ENCODE measurements at regions not wholly inside any gene's neighbourhood (a gene's known extent, or its start where the extent isn't known, plus 50 kb on each side); places are given as distances from the start of the nearest gene placed in this dataset.
"Not testable (repeated sequence)": the region's sequence is repeated elsewhere in the genome, so short reads cannot be mapped to it uniquely, and the experiment has no call there.

DNA sequence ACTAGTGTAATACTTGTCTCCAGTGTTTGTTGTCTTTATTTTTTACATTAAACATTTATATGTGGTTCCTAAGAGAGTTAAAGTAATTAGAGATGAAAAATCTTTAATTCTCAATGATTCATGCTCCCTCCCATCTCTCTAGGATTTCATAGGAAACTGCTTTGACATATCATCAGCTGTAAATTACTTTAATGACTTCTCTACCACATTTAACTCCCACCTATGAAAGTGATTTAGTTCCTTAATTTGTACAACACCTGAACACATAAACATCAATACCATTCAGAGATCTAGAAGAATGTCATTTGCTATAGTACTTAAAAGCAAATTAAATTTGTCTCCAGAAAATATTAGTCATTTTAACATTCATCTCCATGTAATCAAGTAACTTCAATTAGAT, 524.2 kb upstream of the CHAC2 start:
- DNase-seq: no peak

DNA sequence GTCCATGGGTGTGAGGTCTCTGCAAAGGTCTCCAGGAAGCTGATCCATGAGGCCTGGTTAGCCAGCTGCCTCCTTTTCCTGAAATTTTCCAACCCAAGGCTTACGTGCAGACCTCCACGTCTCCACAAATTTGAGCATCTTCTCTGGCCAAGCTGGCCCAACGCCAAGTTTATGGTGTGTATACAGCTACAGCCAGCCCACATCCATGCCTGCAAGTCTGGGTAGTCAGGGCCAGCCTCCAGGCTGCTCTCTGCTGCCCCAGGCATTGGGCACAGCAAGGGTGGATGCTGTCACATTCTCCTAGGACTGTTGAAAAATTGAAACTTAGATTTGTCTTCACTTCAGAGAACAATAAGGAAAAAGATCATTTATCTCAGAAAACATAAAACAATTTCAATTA, 525.5 kb upstream of the CHAC2 start:
- no peak for DNase-seq

DNA sequence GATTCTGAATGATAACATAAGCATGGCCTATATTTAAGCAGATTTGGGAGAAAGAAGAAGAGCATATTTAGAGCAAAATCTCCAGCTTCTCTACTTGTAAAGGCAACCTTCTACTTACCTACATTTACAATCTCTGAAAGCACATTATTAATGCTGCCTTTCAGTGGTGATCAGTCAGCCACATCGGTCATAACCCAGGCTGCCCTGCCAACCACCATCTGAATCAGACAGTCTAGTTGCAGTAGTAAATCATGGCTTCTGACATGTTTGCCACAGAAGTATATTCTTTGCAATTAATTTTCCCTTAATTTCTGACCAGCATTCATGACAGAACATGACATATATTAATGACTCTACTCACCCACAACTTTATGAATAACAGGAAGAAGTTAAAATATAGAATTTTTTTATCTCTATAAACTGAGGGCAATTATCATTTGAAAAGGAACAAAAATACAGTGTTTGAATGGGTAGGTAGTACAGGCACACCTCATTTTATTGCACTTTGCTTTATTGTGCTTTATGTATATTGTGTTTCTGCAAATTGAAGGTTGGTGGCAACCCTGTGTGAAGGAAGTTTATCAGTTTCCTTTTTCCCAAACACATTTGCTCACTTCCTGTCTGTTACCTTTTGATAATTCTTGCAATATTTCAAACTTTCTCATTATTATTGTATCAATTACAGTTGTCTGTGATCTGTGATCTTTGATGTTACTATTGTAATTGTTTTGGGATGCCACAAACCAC, 531.6 kb upstream of the CHAC2 start:
- no peak for DNase-seq

DNA sequence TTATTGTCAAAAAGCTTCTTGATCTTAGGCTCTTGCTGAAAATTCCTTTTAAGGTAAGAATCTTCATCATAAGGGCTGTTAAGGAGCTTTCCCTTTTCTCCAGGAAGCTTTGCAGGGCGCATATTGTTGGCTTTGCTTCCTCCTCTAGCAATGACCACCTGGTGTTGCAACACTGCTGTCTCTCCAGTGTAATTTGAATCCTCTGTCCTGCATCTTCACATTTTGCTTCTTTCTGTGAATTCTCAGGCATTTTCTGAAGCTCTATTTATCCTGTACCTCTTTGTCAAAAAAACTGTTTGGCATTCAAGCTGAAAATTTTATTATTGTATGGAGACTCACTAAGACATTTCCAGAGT, 533.1 kb upstream of the CHAC2 start:
- no peak for DNase-seq

DNA sequence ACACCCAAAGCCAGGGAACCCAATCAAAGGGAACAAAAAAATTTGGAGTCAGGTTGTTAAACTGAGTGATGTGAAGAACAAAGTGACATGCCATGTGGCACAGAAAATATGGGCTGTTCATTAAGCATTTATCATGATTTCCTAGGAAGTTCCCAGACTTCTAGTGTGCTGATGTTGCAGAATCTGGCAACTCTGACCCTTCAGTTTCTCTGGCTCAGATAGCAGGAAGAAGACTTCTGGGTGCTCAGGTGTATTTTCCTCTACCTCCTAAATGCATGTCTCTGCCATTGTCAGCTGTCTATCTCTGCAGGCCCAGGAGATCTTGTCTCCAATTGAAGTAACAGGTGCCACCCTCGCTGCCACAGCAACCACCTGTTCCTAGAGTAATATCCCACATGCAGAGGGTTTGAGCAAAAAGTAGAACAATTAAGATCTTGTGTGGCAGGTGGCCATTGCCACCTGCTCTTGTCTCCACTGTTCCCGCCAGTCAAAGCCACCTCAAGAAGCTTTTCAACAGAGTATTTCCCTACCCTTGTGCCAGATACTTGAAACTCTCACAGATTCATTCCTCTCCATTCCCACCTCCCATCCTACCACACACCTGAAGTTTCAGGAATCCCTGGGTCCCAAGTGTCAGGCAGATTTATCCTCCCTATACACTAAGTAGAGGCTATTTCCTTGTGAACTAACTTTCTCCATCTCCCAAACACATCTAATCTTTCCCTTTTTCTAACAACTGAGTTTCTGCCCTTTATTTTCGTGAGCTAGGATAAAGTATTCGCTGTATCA, 533.7 kb upstream of the CHAC2 start:
- no peak for DNase-seq

DNA sequence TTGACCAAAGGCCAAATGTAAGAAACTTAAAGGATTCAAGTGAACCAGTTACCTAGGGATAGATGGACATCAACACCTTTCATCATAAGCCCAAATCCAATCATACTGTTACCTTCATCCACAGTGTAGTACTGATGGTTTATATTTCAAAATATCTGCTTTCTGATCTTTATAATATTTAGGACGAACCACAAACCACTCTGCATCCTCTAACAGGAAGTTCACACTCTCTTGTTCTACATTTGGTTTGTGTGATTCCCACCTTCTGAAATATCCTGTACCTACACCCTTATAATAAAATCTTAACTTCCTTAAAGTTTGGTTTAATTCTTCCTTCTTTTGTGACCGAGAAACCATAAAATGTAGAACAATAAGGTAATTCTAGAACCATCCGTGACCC, 535.7 kb upstream of the CHAC2 start:
- DNase-seq: no peak

DNA sequence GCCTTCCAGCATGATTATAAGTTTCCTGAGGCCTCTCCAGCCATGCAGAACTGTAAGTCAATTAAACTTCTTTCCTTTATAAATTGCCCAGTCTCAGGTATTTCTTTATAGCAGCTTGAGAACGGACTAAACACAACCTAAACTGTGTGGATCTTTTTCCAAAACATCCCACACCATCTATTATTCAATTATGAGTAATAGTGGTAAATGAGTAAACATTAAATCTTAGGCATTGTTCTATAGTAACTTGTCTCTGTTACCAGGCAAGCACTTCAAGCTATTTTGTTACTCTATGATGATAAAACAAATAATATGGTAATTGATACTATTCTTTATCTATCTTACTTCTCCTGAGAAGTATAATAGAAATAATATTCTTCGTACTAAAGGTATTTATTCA, 536.9 kb upstream of the CHAC2 start:
- no peak for DNase-seq

DNA sequence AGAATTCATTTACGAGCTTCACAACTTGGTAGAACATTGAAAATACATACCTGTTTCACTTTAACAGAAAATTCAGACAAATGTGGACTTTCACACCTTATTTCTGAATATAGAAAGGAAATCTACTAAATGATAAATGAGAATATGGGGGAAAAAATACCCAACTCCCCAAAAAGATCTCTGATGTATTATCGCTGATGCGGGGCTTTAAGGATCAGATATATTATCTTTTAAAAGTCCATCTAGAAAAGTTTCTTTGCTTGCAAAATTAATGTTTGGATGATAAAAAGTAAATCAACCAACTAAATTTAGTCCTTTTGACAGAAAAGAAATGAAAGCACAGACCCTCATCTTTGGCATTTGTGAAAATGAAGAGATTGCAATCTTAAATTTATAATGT, 540.1 kb upstream of the CHAC2 start:
- no peak for DNase-seq

DNA sequence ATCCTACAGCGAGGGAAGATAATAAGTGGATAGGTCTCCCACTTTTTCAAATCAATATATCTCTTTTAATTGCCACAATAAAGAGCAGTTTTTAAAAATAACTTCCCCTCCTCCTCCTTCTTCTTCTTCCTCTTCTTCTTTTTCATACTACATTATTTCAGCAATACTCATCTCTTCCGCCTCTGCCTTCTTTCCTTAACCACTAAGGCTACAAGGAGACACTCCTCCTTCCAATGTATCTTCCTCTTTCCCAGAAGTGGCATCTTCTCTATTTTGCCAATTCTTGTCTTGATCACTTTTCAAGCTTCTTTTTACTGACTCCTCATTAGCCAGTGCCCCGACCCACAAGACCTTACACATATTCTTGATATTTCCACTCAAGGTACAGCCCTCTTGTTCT, 546.6 kb upstream of the CHAC2 start:
- DNase-seq: no peak

DNA sequence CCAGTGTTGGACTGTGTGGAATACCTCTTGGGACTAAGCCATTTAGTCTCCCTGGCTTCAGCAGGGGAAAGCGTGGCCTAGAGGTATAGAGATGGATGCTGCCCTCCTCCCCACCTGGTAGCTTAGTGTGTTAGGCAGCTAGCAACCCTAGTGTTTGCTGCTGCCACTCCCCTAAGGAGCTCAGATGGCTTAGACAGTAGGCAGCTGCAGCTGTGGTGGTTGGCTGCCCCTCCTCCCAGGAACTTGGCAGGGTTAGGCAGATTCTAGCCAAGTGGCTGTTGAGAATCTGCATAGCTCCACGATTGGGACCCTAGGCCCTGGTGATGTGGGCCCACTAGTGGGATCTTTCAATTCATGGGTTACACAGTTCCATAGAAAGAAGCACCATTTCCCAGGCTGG, 550.4 kb upstream of the CHAC2 start:
- no peak for DNase-seq

DNA sequence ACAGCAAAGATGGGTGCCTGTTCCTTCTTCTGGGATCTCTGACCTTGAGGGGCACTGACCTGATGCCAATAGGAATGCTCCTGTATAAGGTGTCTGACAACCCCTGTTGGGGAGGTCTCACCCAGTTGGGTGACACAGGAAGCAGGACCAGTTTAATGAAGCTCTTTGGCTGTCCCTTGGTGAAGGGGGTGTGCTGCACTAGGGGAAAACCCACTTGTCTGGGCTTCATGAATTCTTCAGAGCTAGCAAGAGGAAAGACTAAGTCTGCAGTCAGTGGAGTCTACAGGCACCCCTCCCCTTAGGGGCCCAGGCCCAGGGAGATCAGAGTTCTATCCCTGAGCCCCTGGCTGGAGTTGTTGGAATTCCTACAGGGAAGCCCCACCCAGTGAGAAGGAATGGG, 550.8 kb upstream of the CHAC2 start:
- no peak for DNase-seq

DNA sequence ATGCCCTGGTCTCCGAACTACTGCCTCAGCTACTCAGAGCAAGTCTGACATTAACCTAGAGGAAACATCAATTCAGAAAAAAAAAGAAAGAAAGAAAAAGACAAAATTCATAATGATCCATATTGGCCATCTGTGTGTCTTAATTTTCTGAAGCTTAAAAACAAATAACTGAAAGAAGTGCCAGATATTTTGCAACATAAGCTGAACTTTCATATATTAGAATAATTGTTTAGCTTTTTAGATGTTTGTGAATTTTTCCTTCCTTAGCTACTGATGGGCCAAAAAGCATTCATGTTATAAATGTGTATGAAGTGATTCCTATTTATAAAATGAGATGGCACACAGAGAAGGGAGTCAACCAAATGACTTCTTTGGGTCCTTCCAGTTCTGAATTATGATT, 555.0 kb upstream of the CHAC2 start:
- no peak for DNase-seq

DNA sequence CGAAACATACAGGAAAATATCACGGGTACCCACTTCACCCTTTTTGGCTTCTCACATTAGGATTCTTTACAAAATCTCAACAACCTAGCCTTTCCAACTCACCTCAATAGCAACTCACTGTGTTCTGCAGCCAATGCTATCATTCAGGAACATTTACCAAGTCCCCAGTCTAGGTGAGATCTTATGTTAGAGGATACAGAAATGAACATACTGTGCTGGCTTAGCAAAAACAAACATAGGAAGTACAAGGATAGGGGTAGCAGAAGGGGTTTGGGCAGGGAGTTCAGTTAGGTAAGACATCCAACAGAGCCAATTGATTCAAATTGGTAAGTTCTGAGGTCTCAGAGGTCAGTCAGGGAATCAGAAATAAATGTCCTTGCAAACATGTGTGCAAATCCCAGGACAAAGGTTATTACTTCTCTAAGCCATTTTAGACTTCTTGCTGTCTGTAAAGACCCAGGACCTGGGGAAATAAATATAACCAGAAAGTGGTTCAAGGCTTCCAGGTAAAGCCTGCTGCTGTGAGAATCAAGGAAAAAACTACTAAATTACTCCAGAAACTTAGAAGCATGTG, 556.3 kb upstream of the CHAC2 start:
- no peak for DNase-seq

DNA sequence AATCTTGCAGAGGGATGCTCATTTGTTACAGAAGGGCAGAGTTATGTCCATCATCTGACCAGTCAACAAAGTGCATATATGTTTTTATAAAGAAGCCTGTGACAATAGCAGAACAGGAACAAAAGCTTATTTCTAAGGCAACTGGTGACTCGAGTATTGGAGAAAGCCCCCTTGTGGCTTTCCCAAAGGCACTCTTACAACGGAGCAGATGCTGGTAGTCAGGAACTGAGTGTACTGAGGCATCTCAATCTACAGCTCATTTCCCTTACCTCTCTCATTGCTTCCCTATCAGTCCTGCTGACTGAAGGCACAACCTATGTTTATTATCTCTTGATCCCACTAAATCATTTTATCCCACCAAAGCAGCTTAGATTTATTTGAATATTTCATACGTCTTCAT, 557.1 kb upstream of the CHAC2 start:
- no peak for DNase-seq

DNA sequence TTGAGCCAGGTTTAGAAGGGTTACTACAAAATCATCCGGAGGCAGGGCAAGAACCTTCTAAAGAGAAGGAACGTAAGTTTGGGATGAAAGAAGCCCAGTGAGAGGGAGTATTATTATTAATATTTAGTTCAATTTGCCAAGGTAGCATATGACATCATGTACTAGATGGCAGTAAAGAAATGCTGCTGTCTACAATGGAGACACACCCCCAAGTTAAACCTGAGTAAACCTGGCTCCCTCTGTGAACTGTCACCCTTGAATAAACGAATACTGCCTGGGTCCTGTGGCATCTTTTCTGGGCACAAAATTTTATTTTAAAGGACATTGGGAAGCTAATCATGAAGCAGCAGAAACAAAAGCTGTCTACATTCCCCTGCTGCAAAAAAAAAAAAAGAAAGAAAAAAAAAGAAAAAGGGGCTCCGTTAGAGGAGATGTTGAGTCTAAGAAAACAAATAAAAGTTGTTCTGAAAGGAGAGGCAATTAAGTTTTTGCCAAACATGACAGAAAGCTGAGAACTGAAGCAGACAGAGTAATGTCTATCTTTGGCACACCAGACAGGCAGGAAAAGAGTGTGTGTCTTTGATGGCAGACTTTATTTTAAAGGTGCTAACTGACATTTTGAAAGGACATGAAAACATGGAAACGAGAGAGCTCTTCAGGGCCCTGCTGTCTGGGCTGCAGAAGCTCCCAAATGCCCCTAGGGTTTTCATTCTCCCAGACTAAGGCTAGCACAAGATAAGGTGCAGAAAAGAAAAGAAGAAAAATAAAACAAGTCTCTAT, 557.7 kb upstream of the CHAC2 start:
- DNase-seq: no peak

DNA sequence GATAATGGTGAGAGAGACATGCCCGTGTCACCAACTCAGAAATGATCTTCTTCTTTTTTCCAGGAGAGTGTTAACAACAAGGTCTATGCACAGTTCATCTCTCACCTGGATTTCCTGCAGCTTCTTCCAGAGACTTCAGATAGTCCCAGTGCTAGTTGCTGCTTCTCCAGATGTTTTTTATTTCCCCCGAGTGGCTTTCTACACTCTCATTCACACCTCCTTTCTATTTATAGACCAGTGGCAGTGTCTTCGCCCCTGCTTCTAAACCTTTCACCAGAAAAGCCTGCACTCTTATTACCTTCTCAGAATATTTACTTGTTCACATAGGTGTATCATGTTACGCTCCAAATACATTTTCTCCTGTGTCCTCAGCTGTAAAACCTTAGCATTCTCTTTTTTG, 558.8 kb upstream of the CHAC2 start:
- no peak for DNase-seq

DNA sequence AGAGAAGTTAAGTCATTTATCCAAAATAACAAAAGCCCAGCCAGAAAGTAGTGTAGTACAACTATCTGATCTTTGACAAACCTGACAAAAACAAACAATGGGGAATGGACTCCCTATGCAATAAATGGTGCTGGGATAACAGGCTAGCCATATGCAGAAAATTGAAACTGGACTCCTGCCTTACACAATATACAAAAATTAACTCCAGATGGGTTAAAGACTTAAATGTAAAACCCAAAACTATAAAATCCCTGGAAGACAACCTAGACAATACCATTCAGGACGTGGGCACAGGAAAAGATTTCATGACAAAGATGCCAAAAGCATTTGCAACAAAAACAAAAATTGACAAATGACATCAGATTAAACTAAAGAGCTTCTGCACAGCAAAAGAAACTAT, 561.4 kb upstream of the CHAC2 start:
- not testable (repeated sequence) for DNase-seq

DNA sequence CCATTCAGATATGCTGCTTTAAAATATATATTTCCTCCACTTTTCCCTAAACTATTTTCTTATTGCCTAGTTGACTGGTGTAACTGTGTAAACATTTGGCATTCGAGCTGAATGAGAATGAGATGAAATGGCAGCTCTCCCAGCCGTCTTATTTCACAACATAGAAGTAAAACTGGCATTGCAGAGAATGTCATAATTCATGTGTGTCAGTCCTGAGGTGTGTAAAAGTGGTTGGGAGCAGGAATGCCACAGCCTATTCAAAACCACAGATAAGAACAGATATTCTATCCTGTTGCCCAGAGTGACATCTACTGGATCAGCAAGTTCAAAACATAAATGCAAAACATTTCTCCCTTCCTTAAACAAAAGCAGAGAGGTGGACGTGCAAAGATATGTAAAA, 565.5 kb upstream of the CHAC2 start:
- DNase-seq: no peak

DNA sequence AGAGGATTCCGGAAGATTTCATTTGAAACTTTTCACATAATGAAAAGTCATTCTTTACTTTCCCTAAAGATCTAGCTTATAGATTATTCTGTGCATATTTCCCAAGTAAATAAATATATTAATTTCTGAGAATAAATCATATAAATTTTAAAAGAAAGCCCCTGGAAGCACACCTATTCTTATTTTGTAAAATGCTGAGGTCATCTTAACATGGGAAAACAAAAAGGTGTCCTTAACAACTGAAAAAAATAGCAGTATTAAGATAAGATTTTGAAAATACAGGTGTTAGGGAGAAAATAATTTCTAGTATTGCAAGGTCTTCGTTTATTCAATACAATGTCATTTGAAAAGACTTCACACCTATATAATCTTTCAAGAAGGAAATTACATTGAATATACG, 567.5 kb upstream of the CHAC2 start:
- DNase-seq: no peak

DNA sequence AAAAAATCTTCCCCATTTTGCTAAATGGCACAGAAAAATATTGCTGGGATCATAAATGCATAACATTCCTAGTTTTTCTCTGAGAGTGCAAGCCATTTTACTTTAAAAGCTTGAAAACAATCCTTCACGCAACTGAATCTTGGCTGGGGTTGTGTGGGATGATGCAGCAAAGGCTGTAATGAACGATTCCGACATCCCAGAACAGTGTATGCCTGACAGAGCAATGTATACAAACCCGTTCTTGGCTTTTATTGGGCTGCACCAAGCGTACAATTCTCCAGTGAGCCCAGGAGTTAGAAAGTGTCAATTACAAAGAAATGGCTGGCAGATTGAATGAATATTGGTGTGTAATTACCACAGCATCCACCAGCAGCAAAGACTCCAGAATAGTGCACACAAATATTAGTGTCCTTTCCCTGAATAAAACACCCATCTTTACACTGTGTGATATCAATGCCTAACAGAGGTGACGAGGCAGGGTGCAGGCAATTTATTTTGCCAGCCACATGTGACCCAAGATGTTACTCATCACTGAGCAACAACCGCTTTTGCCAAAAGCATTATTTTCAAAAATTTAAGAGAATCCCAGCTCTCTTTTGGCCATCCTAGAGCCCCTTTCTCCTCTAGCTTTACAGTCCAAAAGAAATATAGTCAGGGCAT, 578.6 kb upstream of the CHAC2 start:
- no peak for DNase-seq

DNA sequence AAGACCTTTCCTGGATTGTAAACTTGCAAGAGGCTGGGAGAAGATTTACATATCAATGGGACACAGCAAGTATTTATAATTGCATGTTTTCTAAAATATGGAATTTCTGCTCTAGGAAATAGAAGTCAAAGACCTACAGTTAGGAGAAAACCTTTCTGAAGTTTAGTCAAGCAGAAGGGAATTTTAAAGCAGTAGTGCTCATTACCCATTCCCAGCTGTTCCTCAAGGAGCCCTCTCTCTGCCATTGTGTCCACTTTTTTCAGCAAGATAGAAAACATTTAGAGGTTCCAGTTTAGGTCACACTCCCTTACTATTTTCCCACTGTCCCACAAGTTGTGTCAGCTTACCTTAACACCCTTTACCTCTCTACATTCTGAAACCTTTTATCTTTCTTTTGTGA, 584.0 kb upstream of the CHAC2 start:
- DNase-seq: no peak

DNA sequence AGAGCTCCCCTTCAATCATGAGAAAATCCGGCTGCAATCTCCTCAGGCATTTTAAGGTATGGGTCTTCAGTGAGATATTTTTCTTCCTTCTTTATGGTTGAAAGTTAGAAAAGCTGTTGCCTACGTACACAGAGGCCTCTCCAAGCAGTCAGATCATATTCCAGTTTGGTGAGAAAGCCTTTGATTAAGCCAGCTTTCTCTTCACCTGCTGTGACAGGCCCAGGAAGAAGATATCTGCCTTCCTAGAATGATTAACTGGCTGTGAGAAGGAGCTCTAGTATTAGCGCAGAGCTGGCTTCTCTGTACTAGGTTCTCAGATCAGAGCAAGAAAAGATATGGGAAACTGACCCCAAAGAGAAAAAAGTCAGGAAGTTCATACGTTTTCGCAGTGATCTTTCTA, 585.0 kb upstream of the CHAC2 start:
- no peak for DNase-seq

DNA sequence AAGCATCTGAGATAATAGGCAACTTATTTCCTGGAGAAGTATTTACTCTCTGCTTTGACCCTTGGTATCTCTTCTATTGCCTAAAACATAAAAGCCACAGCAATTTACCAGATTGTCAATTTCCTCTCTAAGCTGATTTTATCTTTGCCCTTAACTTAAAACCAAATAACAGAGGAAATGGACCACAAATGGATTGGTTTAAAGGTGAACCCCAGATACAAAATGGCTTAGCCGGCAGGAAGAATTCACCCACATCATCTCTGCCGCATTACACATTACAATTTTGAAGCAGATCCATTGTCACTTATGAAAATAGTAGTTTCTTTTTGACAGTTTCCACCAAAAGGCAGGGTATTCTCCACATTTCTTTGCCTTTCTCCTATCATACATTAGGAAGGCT, 585.8 kb upstream of the CHAC2 start:
- no peak for DNase-seq

Measured in stimulated activated CD4-positive, alpha-beta T cell treated with anti-CD3 and anti-CD28 coated beads, Interleukin-15, amount 100 ng/mL, for 24 hours (primary cell).